HG02970 (cell line): ENCODE measurements at regions not wholly inside any gene's neighbourhood (a gene's known extent, or its start where the extent isn't known, plus 50 kb on each side); places are given as distances from the start of the nearest gene placed in this dataset.
"Not testable (repeated sequence)": the region's sequence is repeated elsewhere in the genome, so short reads cannot be mapped to it uniquely, and the experiment has no call there.

Source experiments
- ATAC-seq: cut with Tn5 transposase; IDR thresholded peaks from one replicate; pipeline ENCODE4 v1.9.1; 2021; ENCODE audit warnings: mild to moderate bottlenecking, moderate library complexity, moderate number of reproducible peaks; ENCODE audit not compliant: unreplicated experiment, low FRiP score

- ATAC-seq, result no peak
Measured at GRCh38 chr11:130668751-130669150, 220.3 kb downstream of the ADAMTS15 start.

DNA sequence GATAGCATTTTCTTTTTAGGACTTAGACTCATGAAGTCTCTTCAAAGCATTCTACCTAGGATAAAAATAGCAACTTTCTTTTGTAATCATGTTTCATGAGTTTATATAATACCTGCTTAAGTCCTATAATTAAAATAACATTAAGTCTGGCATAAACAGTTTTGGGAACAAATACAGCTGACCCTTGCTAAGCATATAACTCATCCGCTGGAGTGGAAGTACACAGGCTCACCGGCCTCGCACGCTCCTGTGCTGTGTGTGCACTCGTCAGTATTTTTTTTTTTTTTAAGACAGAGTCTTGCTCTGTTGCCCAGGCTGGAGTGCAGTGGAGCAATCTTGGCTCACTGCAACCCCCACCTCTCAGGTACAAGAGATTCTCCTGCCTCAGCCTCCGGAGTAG lies 221.8 kb downstream of the ADAMTS15 start:
- no peak for ATAC-seq

DNA sequence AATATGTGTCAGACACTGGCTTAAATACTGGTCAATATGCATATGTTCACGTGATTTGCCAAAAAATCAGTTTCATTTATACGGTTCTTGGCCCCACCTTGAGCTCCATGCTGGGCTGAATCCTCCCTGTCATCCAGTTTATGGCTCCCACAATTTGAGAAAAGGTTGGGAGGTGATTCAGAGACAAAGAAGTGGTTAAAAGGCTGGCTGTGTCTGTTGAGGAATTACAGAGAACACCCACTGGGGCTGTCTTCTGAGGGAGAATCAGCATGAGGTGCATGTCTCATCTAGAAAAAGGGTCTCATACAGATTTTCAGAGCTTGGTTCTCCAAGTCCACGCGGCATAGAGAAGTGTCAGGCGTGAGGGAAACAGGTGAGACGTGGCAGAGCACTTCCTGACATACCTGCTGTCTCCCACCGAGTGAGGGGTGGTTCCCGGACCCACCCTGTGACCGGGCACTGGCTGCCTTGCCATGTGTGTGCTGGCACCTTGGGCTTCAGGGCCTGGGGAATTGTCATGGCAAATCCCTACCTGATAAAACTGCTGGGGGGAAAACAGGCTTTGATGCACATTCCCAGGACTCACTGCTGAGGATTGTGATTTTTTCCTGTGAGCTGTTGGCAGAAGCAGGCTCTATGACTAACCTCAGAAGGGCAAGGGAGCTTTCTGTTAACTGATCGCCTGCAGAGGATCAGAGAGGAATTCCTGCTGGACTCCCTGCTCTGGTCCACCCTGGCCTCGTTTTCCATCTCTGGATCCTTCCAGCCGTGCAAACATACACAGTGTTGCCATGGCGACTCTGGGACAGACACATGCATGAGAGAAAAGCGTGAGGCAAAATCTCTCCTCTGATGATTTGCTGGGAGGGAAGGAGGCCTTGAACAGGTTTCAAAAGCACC lies 223.6 kb downstream of the ADAMTS15 start:
- ATAC-seq, result no peak

- ATAC-seq, result no peak
Measured at GRCh38 chr11:130672911-130673310, 224.5 kb downstream of the ADAMTS15 start.

- no peak for ATAC-seq
Measured at GRCh38 chr11:130673698-130674097, 225.3 kb downstream of the ADAMTS15 start.

- no peak for ATAC-seq
Measured at GRCh38 chr11:130674686-130675308, 226.4 kb downstream of the ADAMTS15 start.

DNA sequence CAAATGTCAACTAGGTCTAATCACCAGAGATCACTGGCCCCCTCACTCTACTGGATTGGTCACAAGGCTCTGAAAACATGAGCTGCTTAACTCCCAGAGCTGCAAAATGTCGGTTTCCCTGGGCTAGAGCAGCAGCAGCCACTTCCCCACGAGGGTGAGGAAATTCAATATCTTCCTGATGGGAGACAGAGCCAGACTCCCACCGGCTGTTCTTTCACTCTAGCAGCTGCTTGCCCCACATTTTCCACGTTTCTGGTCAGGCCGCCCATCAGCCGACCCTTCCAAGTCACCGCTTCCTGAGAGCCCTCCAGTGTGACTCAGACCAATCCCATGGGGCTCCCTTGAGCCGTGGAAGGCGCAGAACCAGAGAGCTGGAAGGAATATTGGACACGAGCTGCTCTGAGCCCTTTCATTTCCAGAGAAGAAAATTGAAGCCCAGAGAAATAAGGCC lies 227.0 kb downstream of the ADAMTS15 start:
- ATAC-seq, result no peak

- ATAC-seq, result no peak
Measured at GRCh38 chr11:130675917-130676316, 227.5 kb downstream of the ADAMTS15 start.

DNA sequence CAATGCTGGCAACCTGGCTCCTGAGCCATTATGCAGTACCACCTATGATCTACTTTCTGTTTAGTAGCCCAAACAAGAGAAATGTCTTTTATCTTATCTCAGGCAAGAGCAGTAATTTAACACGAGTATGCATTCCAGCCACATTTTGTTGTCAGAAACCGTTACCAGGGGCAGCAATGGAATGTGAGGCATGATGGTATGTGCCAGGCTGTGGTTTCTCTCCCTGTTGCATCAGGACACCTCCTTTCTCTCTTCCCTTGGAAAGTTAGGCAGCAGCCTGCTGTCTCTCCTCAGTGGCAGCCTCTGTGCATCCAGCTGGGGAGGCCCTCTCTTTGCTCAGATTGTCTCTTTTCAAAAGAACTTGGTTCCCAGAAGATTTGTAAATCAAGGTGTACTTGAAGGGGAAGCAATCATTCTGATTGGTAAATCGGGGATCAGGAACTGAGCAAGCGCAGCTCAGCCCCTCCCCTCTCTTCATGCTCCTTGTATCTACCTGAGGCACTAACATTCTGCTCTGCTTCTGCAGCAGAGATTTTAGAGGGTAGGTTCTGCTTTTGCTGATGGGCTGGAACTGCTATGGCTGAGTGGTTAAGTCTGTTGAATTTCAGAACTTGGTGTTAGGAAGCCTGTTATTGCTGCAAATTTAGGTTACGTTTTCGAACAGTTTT lies 229.2 kb downstream of the ADAMTS15 start:
- no peak for ATAC-seq

- no peak for ATAC-seq
Measured at GRCh38 chr11:130679247-130679646, 230.8 kb downstream of the ADAMTS15 start.

GRCh38 chr11:130682471-130682870 lies 233.8 kb downstream of the SNX19 start:
- ATAC-seq, result not testable (repeated sequence)

- ATAC-seq, result no peak
Measured at GRCh38 chr11:130689222-130689908, 226.9 kb downstream of the SNX19 start.

DNA sequence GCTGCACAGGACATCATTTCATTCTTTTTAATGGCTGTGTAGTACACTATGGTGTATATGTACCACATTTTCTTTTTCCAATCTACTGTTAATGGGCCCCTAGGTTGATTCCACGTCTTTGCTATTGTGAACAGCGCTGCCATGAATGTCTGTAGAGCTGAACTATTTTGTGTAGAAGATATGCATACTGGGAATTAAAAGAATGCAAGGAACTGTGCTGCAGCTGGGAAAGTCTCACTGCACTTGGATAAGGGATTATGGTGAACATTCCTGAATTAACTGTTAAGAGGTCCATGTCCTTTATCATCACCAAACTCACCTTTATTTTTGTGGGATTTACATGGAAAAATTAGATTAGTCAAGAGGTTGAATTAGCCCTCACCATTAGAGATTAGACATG lies 224.7 kb downstream of the SNX19 start:
- ATAC-seq, result no peak

DNA sequence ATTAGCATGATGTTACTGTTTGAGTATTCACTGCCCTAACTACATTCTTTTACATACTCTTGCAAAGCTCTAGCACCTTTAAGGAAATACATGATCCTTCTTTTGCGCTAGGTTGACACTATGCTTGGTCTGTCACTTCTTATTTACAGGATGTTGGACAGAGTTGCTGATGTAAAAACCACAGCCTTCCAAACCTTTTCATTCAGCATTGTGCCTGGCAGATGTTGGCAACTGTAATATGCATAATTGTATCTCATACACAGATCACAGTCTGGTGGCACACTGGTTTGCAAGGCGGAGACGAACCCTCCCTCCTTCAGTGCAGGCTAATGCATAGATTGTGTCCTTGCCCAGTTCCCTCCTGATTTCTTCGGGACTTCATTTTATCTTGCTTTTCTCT lies 224.1 kb downstream of the SNX19 start:
- no peak for ATAC-seq

DNA sequence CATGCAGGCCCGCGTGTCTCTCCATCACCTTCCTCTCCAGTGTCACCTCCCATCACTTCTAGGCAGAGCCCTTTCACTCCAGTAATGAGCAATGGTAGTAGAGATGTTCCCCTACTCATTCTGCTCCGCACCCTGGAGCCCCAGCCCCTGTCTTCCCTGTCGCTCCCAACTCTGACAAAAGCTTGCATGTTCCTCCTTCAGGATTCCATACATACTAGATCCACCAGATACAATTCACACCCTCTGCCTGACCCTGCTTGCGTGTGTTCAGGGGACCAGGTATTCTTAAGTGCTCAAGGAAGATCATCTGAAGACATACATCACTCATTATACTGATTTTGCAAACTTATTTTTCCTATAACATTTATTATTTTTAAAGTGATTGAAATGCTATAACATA lies 222.7 kb downstream of the SNX19 start:
- ATAC-seq, result no peak

- ATAC-seq, result no peak
Measured at GRCh38 chr11:130694488-130695045, 221.7 kb downstream of the SNX19 start.

- ATAC-seq, result no peak
Measured at GRCh38 chr11:130698174-130698573, 218.1 kb downstream of the SNX19 start.

DNA sequence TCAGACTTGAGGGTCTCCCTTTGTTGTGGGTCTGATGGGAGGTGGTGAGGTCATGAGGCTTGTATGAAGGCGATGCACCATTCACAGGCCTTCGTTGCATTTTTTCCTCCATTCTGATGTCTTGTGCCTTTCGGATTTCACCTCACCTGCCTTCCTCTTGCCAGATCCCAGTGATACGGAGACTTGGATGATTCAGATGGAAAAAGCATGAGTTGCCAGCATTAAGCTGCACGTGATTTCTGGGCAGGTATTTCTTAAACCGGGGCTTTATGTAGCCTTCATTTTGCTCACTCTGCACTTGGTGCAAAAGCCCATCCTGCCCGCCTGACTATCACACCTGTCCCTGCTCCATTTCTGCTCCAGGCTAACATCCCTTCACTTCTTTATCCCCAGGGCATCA lies 216.7 kb downstream of the SNX19 start:
- ATAC-seq, result no peak

- ATAC-seq, result no peak
Measured at GRCh38 chr11:130700092-130700491, 216.2 kb downstream of the SNX19 start.

DNA sequence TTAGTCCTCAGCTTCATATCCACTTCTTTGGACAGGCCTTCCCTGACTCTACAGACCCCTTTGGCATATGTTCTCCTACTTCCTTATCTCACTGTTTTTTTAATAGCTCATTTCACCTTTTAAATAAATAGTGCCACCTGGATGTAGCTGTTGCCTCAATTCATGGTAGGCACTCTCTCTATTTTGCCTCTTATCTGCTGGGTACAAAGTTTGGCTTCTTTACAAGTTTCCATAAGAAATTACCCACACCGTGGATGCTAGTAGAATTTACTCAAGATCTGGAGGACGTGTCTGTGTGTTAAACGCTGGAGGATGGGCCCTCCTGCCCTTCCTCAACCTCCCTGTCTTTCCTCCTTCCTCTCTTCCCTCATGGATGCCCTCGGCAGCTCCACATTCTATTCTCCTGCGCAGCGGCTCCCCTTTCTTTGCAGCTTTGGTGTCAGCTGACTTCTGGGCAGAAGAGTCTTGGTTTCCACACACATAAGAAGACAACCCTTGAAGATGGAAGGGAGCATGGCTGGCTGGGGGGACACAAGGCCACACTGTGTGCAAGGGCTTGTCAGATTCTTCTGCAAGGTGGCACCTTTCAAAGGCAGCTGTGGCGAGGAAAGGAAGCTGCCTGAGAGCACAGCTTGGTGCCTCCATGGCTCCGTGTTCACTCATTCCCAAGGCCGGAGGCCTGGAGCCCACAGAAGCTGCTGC lies 212.6 kb downstream of the SNX19 start:
- no peak for ATAC-seq
